GM21526 (cell line): ENCODE measurements at regions not wholly inside any gene's neighbourhood (a gene's known extent, or its start where the extent isn't known, plus 50 kb on each side); places are given as distances from the start of the nearest gene placed in this dataset.
"Not testable (repeated sequence)": the region's sequence is repeated elsewhere in the genome, so short reads cannot be mapped to it uniquely, and the experiment has no call there.

Experiments
- ATAC-seq: cut with Tn5 transposase; IDR thresholded peaks from one replicate; pipeline ENCODE4 v1.9.1; 2021; ENCODE audit warnings: moderate library complexity; ENCODE audit not compliant: unreplicated experiment, low FRiP score

DNA sequence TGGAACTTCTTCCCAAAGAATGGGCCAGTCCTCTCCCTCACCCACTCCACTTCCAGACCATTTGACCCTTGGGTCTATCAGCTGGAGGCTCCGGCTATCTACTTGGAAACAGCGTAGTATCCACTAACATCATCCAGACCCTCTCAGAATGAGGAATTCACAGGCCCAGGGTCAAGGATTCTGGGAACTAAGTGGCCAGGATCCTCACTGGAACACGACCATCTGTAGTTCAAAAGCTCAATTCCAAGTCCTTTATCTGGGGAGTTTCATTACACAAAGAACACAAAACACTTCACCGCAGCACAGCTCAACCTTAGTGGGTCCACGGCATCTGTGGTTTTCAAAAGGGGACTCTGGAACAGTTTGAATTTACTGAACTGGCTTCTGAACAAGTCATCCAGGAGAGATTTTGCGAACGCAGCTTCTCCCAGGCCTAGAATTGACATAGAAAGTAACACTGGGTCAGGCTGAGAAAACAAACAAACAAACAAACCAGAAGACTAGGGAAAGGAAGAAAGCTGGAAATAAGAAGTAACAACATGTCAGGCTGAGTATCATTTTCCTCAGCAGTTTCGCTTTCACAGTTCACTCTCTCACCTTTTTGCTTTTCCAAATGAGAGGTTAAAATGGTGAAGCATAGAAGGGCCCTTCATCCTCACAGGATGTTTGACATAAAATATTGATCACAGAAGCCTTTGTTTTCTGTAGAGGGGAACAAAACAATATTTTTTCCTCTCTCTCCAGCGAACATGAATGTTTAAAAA is 57.6 kb upstream of the USP6NL start:
- ATAC-seq = no peak

DNA sequence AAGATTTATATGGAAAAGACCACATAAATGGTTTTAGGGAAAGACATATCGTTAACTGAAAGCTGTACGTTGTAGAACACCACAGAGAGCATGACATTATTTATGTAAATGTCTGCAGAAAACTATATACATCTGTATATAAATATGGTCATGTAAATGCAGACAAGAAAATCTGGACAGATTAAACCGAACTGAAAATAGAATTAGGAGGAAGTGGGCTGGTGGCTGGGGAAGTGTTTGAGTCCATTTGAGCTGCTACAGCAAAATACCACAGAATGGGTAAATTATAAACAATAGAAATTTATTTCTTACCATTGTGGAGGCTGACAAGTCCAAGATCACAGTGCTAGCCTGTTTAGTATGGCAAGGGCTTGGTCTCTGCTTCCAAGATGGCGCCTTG is 56.3 kb upstream of the USP6NL start:
- no peak for ATAC-seq

DNA sequence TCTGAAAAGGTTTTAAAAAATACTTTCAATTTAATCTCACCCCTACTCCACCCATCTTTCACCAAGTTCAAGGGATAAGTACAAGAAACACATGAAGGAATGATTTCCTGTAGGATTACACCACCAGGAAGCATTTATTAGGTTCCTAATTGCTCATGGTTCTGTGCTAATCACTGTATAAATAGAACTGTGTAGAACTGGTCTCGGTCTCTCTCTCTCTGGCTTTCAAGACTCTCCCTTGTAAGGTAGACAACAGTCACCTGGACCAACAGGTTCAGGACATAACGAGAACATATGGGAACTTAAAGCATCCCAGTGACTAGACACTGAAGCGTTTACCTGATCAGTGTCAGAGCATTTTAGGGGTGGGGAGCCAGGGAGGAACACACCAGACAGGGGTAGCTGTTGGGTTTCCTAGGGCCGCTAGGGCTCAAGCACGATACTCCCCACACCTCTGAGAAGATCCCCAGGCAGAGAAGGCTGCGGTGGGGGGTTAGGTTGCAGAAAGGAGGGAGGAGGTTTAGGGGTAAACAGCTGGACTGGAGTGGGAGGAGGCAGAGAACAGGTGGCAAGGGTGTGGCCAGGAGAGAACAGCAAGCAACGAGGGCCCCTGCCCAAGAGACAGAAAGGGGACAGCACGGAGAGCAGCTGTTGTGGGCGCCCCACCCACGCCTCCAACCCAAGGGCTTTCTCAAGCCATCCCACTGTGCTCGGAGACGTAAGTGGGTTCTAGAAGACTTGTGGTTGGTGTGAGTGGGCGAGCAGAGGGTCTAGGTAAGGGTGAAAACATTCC is 52.5 kb upstream of the USP6NL start:
- ATAC-seq = peak; percentile 80

DNA sequence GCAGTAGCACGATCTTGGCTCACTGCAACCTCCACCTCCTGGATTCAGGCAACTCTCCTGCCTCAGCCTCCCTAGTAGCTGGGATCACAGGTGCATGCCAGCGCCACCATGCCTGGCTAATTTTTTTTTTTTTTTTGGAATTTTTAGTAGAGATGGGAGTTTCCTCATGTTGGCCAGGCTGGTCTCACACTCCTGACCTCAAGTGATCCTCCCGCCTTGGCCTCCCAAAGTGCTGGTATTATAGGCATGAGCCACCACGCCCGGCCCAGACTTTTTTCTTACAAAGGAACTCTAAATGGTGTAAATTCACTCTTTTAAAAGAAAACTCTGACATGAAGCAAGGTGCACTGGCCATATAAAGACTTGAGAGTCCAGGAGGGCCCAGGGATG is 51.7 kb upstream of the USP6NL start:
- ATAC-seq = not testable (repeated sequence)

DNA sequence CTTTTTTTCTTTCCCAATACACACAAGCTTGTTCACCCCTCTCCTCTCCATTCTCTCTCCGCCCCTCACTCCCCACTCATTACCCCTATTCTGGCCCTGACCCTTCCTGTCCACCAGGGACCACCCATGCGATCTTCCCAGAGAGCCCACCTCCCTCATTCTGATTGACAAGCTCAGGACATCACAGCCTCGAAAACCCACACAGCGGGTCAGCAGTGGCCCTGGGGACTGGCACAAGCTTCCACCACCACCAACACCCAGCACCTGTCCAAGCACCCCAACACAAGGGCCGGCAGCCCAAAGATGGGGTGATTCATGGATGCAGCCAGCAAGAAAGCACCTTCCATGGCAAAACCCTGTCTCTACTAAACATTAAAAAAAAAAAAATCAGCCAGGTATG is 50.0 kb upstream of the USP6NL start:
- no peak for ATAC-seq
